Activated CD4-positive, alpha-beta T cell treated with anti-CD3 and anti-CD28 coated beads, Interleukin-2, amount 10 ng/mL, durations not matched to agents 24 days and 14 days (primary cell): ENCODE measurements at regions not wholly inside any gene's neighbourhood (a gene's known extent, or its start where the extent isn't known, plus 50 kb on each side); places are given as distances from the start of the nearest gene placed in this dataset.

Experiments used
- DNase-seq: peaks from one replicate; pipeline ENCODE4 v3.0.0; 2022
- H3K27ac Mint-ChIP-seq: one replicate; pipeline ENCODE4 v1.8.0; 2022; ENCODE audit warnings: mild to moderate bottlenecking, mixed read lengths
- H3K27me3 Mint-ChIP-seq: one replicate; pipeline ENCODE4 v1.8.0; 2022; ENCODE audit warnings: mixed read lengths
- H3K36me3 Mint-ChIP-seq: one replicate; pipeline ENCODE4 v1.8.0; 2022; ENCODE audit warnings: low read depth, mild to moderate bottlenecking, mixed read lengths
- H3K4me1 Mint-ChIP-seq: one replicate; pipeline ENCODE4 v1.8.0; 2021; ENCODE audit warnings: mixed read lengths
- H3K4me3 Mint-ChIP-seq: one replicate; pipeline ENCODE4 v1.8.0; 2022; ENCODE audit warnings: mild to moderate bottlenecking, moderate library complexity, mixed read lengths
- H3K9me3 Mint-ChIP-seq: one replicate; pipeline ENCODE4 v1.8.0; 2021; ENCODE audit warnings: mixed read lengths
- intact Hi-C: fragments of 100-400 bp; cut with micrococcal nuclease; formaldehyde crosslinking; loops from one replicate; pipeline ENCODE4 v1.15.1; 2023

GRCh38 chr13:70339738-70340137, 231.5 kb upstream of the KLHL1 start:
- no peak for DNase-seq
- H3K27ac Mint-ChIP-seq: no peak overlapping the region
- no peaks in the 10 kb centered on the region for H3K4me1 Mint-ChIP-seq
- H3K27me3 Mint-ChIP-seq: no peaks in the 10 kb centered on the region
- no peaks in the 10 kb centered on the region for H3K36me3 Mint-ChIP-seq
- intact Hi-C loops: no loop called here
- no peak overlapping the region for H3K4me3 Mint-ChIP-seq
- H3K9me3 Mint-ChIP-seq: no peaks in the 10 kb centered on the region

- Mint-ChIP-seq H3K9me3 (no peaks in the 10 kb centered on the region), H3K36me3 (no peaks in the 10 kb centered on the region), H3K4me1 (no peaks in the 10 kb centered on the region), H3K27ac (no peak overlapping the region), H3K4me3 (no peak overlapping the region), H3K27me3 (no peaks in the 10 kb centered on the region)
- intact Hi-C loops: no loop called here
- no peak for DNase-seq
Observed at GRCh38 chr13:70338609-70339008, 230.4 kb upstream of the KLHL1 start.

GRCh38 chr13:70336866-70337265, 228.6 kb upstream of the KLHL1 start:
- Mint-ChIP-seq H3K4me3 (no peak overlapping the region), H3K27me3 (no peaks in the 10 kb centered on the region), H3K36me3 (no peaks in the 10 kb centered on the region), H3K9me3 (no peaks in the 10 kb centered on the region), H3K4me1 (no peaks in the 10 kb centered on the region), H3K27ac (no peak overlapping the region)
- intact Hi-C loops: no loop called here
- no peak for DNase-seq

DNA sequence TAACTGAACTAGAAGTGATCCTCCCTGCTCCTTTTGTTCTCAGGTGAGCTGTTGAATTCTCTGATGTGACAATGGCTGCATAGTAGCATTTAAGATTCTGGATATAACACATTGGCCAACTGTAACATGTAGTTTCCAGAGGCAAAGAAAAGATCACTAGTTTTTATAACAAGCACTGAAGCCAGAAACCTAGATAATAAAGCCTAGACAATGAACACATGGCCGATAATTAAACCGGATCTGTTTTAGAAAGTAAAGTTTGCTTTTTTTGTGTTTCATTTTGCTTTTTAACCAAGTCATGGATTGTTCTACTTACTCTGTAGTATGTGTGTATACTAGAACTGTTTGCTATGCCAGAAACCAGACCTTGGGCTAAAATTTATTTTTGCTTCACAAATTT, 225.5 kb upstream of the KLHL1 start:
- Mint-ChIP-seq H3K36me3 (no peaks in the 10 kb centered on the region), H3K27ac (no peak overlapping the region), H3K27me3 (no peaks in the 10 kb centered on the region), H3K4me1 (no peaks in the 10 kb centered on the region), H3K9me3 (no peaks in the 10 kb centered on the region), H3K4me3 (no peak overlapping the region)
- intact Hi-C loops: no loop called here
- no peak for DNase-seq

DNA sequence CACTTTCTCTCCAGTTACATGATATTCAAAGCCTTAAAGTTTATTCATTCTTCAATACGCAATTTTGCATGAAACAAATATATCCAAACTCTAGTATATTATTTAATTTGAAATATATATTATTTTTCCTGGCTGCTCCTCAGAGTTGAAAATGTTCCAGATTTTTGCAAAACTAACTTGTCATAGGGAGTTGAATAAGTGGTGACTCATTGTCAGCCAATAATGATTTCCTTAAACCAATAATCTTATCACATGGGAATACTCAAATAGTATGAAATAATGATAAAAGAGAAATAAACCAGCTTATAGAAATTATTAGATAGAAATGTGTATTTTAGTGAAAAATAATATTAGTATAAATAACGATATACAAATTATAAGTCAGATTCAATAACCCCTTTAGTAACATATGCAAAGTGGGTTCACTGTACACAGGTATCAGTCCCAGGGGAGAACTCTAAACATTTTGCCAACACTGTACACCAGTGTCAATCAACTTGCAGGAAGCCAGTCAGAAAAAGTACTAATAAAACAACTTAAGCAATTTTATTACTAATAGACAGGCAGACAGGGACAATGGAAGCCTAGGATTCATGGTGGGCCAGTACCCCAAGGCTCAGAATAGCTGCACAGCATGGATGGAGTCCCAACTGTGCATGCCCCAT, 222.6 kb upstream of the KLHL1 start:
- Mint-ChIP-seq H3K4me1 (no peaks in the 10 kb centered on the region), H3K36me3 (no peaks in the 10 kb centered on the region), H3K9me3 (peaks cover 4% of the 10 kb centered on the region), H3K27me3 (no peaks in the 10 kb centered on the region), H3K27ac (no peak overlapping the region), H3K4me3 (no peak overlapping the region)
- intact Hi-C loops: no loop called here
- DNase-seq: no peak

GRCh38 chr13:70324519-70324918, 216.3 kb upstream of the KLHL1 start:
- no peak overlapping the region for H3K4me3 Mint-ChIP-seq
- no peak for DNase-seq
- intact Hi-C loops: no loop called here
- H3K4me1 Mint-ChIP-seq: no peaks in the 10 kb centered on the region
- H3K9me3 Mint-ChIP-seq: peaks cover 4% of the 10 kb centered on the region
- H3K27ac Mint-ChIP-seq: no peak overlapping the region
- no peaks in the 10 kb centered on the region for H3K27me3 Mint-ChIP-seq
- H3K36me3 Mint-ChIP-seq: no peaks in the 10 kb centered on the region

GRCh38 chr13:70311191-70311590, 202.9 kb upstream of the KLHL1 start:
- no peak for DNase-seq
- no peaks in the 10 kb centered on the region for H3K36me3 Mint-ChIP-seq
- intact Hi-C loops: no loop called here
- no peak overlapping the region for H3K4me3 Mint-ChIP-seq
- no peaks in the 10 kb centered on the region for H3K27me3 Mint-ChIP-seq
- H3K4me1 Mint-ChIP-seq: no peaks in the 10 kb centered on the region
- no peaks in the 10 kb centered on the region for H3K9me3 Mint-ChIP-seq
- no peak overlapping the region for H3K27ac Mint-ChIP-seq

- DNase-seq: no peak
- intact Hi-C loops: no loop called here
- H3K27me3 Mint-ChIP-seq: no peaks in the 10 kb centered on the region
- no peaks in the 10 kb centered on the region for H3K4me1 Mint-ChIP-seq
- no peak overlapping the region for H3K27ac Mint-ChIP-seq
- no peak overlapping the region for H3K4me3 Mint-ChIP-seq
- H3K36me3 Mint-ChIP-seq: no peaks in the 10 kb centered on the region
- H3K9me3 Mint-ChIP-seq: no peaks in the 10 kb centered on the region
Observed at GRCh38 chr13:70310396-70311119, 202.3 kb upstream of the KLHL1 start.

DNA sequence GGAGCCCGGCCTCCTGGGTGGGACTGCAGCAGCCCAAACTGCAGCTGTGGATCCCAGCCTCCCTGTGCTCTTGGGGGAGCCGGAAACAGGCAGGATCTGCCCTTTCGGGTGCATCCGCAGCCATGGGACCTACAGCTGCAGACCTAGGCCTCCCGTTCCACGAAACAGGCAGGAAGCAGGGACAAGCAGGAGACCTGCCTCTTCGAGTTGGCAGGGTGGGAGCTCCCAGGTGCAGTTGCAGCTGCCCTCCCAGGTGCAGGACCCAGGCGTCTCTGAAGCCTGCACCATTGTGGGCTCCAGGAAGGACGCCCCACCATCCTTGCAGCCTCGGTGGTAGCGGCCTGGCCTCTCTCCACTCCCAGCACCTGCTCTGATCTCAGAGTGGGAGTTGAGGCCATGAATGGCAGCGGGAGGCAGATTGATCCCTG, 189.0 kb upstream of the KLHL1 start:
- Mint-ChIP-seq H3K36me3 (no peaks in the 10 kb centered on the region), H3K4me1 (no peaks in the 10 kb centered on the region), H3K4me3 (no peak overlapping the region), H3K9me3 (peaks cover 11% of the 10 kb centered on the region), H3K27me3 (no peaks in the 10 kb centered on the region), H3K27ac (no peak overlapping the region)
- intact Hi-C loops: no loop called here
- DNase-seq: no peak

GRCh38 chr13:70284371-70284770, 176.1 kb upstream of the KLHL1 start:
- Mint-ChIP-seq H3K27me3 (no peaks in the 10 kb centered on the region), H3K4me1 (no peaks in the 10 kb centered on the region), H3K27ac (no peak overlapping the region), H3K9me3 (peaks cover 11% of the 10 kb centered on the region), H3K36me3 (no peaks in the 10 kb centered on the region), H3K4me3 (no peak overlapping the region)
- intact Hi-C loops: no loop called here
- no peak for DNase-seq

DNA sequence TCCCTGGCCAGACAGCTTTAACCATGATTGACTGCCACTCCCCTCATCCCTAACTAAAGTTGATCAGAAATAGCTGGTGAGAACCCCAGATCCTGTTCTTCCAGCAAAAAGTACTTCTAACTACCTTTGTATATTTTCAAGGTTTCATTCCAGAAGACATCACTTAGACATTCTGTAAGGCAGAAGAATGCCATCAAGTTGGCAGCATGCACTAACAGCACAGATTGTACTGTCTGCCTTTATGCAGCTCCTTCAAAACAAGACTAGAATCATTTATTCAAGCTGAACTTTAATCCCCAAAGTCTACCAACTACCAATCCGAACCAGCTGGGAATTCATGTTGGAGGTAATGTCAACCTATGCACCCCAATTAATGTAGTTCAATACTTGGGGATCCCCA, 167.6 kb upstream of the KLHL1 start:
- no peaks in the 10 kb centered on the region for H3K27me3 Mint-ChIP-seq
- intact Hi-C loops: no loop called here
- no peaks in the 10 kb centered on the region for H3K36me3 Mint-ChIP-seq
- no peak overlapping the region for H3K27ac Mint-ChIP-seq
- peaks cover 4% of the 10 kb centered on the region for H3K9me3 Mint-ChIP-seq
- no peaks in the 10 kb centered on the region for H3K4me1 Mint-ChIP-seq
- H3K4me3 Mint-ChIP-seq: no peak overlapping the region
- no peak for DNase-seq

DNA sequence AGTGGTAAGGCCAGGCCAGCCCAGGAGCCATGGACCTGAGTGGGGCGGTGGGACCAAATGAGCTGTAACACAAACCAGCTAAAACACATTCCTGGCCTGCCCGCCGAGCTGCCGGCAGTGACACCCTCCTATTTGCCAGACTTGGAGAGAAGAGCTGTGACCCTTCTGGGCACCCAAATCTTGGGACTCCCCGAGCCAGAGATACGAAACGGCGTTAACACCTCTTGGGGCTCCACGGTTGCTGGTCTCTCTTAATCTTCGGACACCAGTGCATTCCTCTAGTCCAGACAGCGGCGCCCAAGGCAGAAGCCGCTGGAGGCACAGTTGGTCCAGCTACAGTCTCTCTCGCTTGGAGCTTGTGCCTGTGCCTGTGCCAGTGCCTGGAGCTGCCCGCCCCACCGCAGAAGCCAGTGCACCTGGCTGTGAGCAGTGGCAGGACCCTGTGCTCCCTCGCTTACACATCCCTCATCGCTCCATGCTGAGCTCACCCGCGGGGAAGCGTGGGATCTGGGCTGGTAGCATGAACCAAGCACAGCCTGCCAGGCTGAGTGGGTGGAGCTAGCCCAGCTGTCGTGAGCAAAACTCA, 147.2 kb upstream of the KLHL1 start:
- Mint-ChIP-seq H3K27ac (no peak overlapping the region), H3K4me3 (no peak overlapping the region), H3K36me3 (no peaks in the 10 kb centered on the region), H3K27me3 (no peaks in the 10 kb centered on the region), H3K9me3 (no peaks in the 10 kb centered on the region), H3K4me1 (no peaks in the 10 kb centered on the region)
- DNase-seq: no peak
- intact Hi-C loops: no loop called here

DNA sequence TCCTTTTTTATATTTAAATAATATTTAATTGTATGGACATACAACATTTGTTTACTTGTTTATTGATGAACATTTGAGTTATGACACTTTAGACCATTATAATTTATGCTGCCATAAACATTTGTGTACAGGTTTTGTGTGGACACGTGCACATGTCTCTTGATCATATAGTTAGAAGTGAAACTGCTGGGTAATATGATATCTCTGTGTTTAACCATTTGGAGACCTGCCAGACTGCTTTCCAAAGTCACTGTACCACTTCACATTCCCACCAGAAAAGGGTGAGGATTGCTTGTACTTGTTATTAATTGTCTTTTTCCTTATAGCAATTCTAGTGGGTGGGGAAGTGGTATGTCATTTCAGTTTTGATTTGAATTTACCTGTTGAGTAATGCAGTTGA, 145.6 kb upstream of the KLHL1 start:
- no peak for DNase-seq
- no peaks in the 10 kb centered on the region for H3K36me3 Mint-ChIP-seq
- H3K27ac Mint-ChIP-seq: no peak overlapping the region
- no peak overlapping the region for H3K4me3 Mint-ChIP-seq
- no peaks in the 10 kb centered on the region for H3K9me3 Mint-ChIP-seq
- no peaks in the 10 kb centered on the region for H3K27me3 Mint-ChIP-seq
- intact Hi-C loops: no loop called here
- no peaks in the 10 kb centered on the region for H3K4me1 Mint-ChIP-seq

DNA sequence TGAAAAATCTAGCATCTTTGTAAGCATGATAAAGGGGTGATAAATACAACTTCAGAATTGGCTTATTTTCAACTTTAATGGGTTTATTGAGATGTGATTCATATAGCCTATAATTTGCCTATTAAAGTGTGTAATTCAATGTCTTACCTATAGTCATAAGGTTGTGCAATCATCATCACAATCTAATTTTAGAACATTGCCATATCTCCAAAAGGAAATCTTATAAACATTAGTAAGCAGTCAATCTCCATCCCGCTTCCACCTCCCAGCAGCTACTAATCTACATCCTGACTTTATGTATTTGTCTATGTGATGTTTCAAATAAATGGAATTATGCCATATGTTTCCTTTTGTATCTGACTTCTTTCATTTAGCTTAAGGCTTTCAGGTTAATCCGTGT, 145.2 kb upstream of the KLHL1 start:
- intact Hi-C loops: no loop called here
- no peak for DNase-seq
- Mint-ChIP-seq H3K36me3 (no peaks in the 10 kb centered on the region), H3K4me3 (no peak overlapping the region), H3K9me3 (no peaks in the 10 kb centered on the region), H3K4me1 (no peaks in the 10 kb centered on the region), H3K27me3 (no peaks in the 10 kb centered on the region), H3K27ac (no peak overlapping the region)
